A549 (cell line): ENCODE measurements at regions not wholly inside any gene's neighbourhood (a gene's known extent, or its start where the extent isn't known, plus 50 kb on each side); places are given as distances from the start of the nearest gene placed in this dataset.
A peak's percentile ranks its signal among the peaks of the same experiment; 100 is the strongest.

ENCODE experiments used
- ATAC-seq, 2 experiments: fragments of 200-7000 bp in 1 of 2; fragments of >200 bp in 1 of 2; cut with Nextera tagmentation in 1 of 2; cut with Tn5 transposase in 1 of 2; 3 replicates each; pipeline versions ENCODE4 v1.8.0 to v1.9.1; 2018 to 2020; ENCODE audit warnings: mild to moderate bottlenecking in 1 of 2, moderate library complexity in 1 of 2
- CTCF ChIA-PET: fragments of 300-600 bp; sonication (Branson Sonifier 250); formaldehyde crosslinking; extraction: SDS; loops from one replicate; lab custom pipeline; 2021; ENCODE audit warnings: antibody characterized with exemption, inconsistent platforms; lab: Yijun Ruan, JAX
- POLR2A ChIA-PET: fragments of 350-600 bp; formaldehyde crosslinking; extraction: SDS; loops from one replicate; lab custom pipeline; 2021; ENCODE audit warnings: antibody characterized with exemption, inconsistent platforms; lab: Yijun Ruan, JAX
- DNase-seq, 2 experiments: peaks; one replicate each; pipeline versions ENCODE4 v3.0.0 to v3.0.0-alpha.2; 2011 to 2016; ENCODE audit warnings: low read depth in 1 of 2, low spot score in 1 of 2
- FAIRE-seq: peaks from 2 replicates; lab custom pipeline; 2011; peaks lifted over from hg19 to GRCh38; lab: Jason Lieb, UNC
- H3K27ac ChIP-seq, 2 experiments: fragments of >200 bp; sonication (Bioruptor Twin); formaldehyde crosslinking; 3 replicates each; pipeline ENCODE4 v1.5.1; 2016 to 2017
- H3K4me1 ChIP-seq: fragments of >200 bp; sonication (Bioruptor Twin); formaldehyde crosslinking; 3 replicates; pipeline ENCODE4 v1.6.1; 2016
- H3K4me2 ChIP-seq: fragments of >200 bp; sonication (Bioruptor Twin); formaldehyde crosslinking; 3 replicates; pipeline ENCODE4 v1.6.1; 2016
- H3K4me3 ChIP-seq: fragments of >200 bp; sonication (Bioruptor Twin); formaldehyde crosslinking; 3 replicates; pipeline ENCODE4 v1.5.1; 2016
- H3K9me3 ChIP-seq: fragments of >200 bp; sonication (Bioruptor Twin); formaldehyde crosslinking; 3 replicates; pipeline ENCODE4 v1.6.1; 2016
- CEBPB ChIP-seq, 2 experiments: fragments of >200 bp in 1 of 2; sonication (Bioruptor Twin) in 1 of 2; formaldehyde crosslinking in 1 of 2; IDR thresholded peaks; 2 replicates each; pipeline ENCODE4 v1.6.1; 2012 to 2016
- CHD2 ChIP-seq: fragments of 150-350 bp; IDR thresholded peaks from 2 replicates; pipeline ENCODE4 v1.6.1; 2014; ENCODE audit warnings: low read length; ENCODE audit not compliant: partially characterized antibody
- KDM1A ChIP-seq: fragments of 200-600 bp; sonication (generic); IDR thresholded peaks from 2 replicates; pipeline ENCODE4 v1.6.1; 2016; ENCODE audit warnings: low read depth, mild to moderate bottlenecking
- KDM5A ChIP-seq: fragments of 200-600 bp; sonication (generic); IDR thresholded peaks from 2 replicates; pipeline ENCODE4 v1.6.1; 2016; ENCODE audit warnings: antibody characterized with exemption, mild to moderate bottlenecking
- RAD21 ChIP-seq, 2 experiments: fragments of >200 bp in 1 of 2; sonication (Bioruptor Twin) in 1 of 2; formaldehyde crosslinking in 1 of 2; IDR thresholded peaks in 1 of 2; conservative IDR thresholded peaks in 1 of 2; 2 replicates in 1 of 2; 3 replicates in 1 of 2; pipeline ENCODE4 v1.6.1; 2012 to 2018; ENCODE audit warnings: inconsistent platforms in 1 of 2
- SMC3 ChIP-seq: fragments of >200 bp; sonication (Bioruptor Twin); formaldehyde crosslinking; IDR thresholded peaks from 3 replicates; pipeline ENCODE4 v1.6.1; 2018; ENCODE audit warnings: inconsistent platforms
- WGBS: methylation state at CpG from one replicate; pipeline ENCODE4 v1.1.6; 2017; ENCODE audit errors: missing lambda C conversion rate; 5-methylcytosine and 5-hydroxymethylcytosine counted together
- TF ChIP-seq, protein P1 (sequence below): fragments of >200 bp; sonication (Bioruptor Twin); formaldehyde crosslinking; IDR thresholded peaks from 3 replicates; pipeline ENCODE4 v1.5.1; 2016
- TF ChIP-seq, protein P2 (sequence below): IDR thresholded peaks from 2 replicates; pipeline ENCODE4 v1.6.1; 2012; ENCODE audit warnings: low read depth, borderline replicate concordance
- TF ChIP-seq, protein P3 (sequence below): fragments of 250-450 bp; sonication (Bioruptor Pico); IDR thresholded peaks from 2 replicates; pipeline ENCODE4 v1.5.0; 2021; ENCODE audit warnings: mild to moderate bottlenecking, moderate library complexity, borderline replicate concordance

DNA sequence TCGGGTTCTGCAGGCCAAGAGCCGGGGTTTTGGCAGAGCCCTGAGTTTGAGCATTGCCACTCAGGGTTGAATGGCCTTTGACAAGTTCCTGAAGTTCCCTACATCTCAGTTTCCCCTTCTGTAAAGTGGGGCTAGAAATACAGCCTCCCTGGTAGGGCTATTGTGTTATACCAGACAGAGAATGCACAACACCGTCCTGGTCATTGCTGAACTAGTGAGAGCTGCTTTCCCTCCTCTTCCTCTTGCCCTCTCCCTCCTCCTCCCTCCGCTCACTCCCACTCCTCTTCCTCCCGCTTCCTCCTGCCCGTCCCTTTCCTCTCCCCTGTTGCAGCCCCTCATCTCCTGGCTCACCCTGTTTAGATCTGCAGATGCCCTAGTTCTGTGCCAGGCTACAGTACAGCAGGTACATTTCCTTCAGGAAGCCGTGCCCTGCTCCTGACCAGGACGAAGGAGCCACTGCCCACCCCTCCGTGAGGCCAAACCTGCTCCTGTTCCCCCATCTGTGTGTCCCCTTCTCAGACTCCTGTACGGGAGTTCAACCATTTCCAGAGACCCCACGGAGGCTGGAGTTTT lies 91.5 kb upstream of the SHANK2 start:
- Histone ChIP-seq H3K4me3 (no peak overlapping the region), H3K9me3 (no peaks in the 10 kb centered on the region), H3K27ac (peak overlapping the region; percentile 44 to 68; a peak in 3 of 6 replicates), H3K4me2 (peak overlapping the region; percentile 51; the same call in 2 of the 3 replicates), H3K4me1 (peaks cover 7% of the 10 kb centered on the region)
- FAIRE-seq = no peak
- CTCF ChIA-PET = interaction anchor here (0.7 to 6.2 kb wide), 12 partner anchors 10 to 257 kb away, joined by 3 to 42 read pairs (median 4); partner anchors contain the start of gene SHANK2
- no peak for DNase-seq
- WGBS = 51% methylated on average over 11 of the region's 11 CpGs
- TF ChIP-seq, protein P1, sequence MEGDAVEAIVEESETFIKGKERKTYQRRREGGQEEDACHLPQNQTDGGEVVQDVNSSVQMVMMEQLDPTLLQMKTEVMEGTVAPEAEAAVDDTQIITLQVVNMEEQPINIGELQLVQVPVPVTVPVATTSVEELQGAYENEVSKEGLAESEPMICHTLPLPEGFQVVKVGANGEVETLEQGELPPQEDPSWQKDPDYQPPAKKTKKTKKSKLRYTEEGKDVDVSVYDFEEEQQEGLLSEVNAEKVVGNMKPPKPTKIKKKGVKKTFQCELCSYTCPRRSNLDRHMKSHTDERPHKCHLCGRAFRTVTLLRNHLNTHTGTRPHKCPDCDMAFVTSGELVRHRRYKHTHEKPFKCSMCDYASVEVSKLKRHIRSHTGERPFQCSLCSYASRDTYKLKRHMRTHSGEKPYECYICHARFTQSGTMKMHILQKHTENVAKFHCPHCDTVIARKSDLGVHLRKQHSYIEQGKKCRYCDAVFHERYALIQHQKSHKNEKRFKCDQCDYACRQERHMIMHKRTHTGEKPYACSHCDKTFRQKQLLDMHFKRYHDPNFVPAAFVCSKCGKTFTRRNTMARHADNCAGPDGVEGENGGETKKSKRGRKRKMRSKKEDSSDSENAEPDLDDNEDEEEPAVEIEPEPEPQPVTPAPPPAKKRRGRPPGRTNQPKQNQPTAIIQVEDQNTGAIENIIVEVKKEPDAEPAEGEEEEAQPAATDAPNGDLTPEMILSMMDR = 0 out of 3 replicates have a peak, but pooled peaks have one; percentile 6
- TF ChIP-seq KDM1A (no peak), KDM5A (no peak)
- TF ChIP-seq, protein P2, sequence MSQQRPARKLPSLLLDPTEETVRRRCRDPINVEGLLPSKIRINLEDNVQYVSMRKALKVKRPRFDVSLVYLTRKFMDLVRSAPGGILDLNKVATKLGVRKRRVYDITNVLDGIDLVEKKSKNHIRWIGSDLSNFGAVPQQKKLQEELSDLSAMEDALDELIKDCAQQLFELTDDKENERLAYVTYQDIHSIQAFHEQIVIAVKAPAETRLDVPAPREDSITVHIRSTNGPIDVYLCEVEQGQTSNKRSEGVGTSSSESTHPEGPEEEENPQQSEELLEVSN = no peak
- TF ChIP-seq, all 56 proteins: peak for 1
- ATAC-seq = peak; percentile 39 to 45; a peak in 3 of 6 replicates
- POLR2A ChIA-PET = no interaction called here

DNA sequence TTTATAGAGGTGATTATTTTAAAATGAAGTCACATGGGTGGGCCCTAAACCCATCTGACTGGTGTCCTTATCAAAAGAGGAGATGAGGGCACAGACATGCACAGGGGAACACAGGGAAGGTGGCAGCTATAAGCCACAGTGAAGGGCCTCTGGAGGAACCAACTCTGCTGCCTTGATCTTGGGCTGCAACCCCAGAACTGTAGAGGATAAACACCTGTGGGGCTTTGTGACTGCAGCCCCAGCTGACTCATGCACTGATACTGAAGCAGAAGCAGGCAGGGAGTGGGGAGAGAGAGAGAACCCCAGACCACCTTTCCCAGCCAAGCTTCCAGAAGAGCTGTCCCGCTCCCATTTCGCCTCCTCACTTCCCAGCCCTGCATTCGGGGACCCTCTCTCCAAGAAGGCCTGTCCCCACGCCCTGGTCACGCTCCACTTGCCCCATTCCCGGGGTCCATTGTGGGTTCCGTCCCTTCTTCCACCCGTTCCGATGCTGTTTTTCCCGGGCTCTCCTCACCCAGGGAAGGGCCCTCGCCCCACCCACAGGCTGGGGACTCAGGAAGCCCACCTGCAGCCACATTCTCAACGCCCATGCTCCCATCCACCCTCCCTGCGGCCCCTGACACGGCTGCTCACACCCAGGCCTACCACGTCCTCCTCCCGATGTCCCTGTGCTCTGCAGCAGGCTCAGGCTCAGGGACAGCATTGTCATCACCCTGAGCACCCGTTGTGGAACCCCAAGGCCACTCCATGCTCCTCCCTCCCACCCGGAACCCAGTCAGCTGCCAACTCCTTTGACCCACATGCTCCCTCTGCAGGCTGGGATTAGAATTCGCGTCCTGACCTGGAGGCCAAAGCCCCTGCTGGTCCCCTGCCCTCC lies 90.8 kb upstream of the SHANK2 start:
- POLR2A ChIA-PET = no interaction called here
- peak overlapping the region; percentile 44 to 68 for H3K27ac ChIP-seq
- TF ChIP-seq RAD21 (conservative IDR thresholded peaks at IDR 0.05 in 1 of 2, IDR thresholded peaks at IDR 0.05 in 1 of 2) (peak; percentile 79 to 82), CHD2 (no peak), SMC3 (peak; percentile 82)
- TF ChIP-seq, protein P1 = peak; percentile 69
- no peak overlapping the region for H3K4me3 ChIP-seq
- no peaks in the 10 kb centered on the region for H3K9me3 ChIP-seq
- 66% methylated on average over 18 of the region's 20 CpGs for WGBS
- CTCF ChIA-PET = interaction anchor here (0.7 to 6.2 kb wide), 15 partner anchors 10 to 256 kb away, joined by 3 to 42 read pairs (median 4); partner anchors contain the start of gene SHANK2
- ATAC-seq (peak; percentile 83 to 93), FAIRE-seq (no peak), DNase-seq (peak; percentile 60 to 82)
- peaks cover 7% of the 10 kb centered on the region for H3K4me1 ChIP-seq
- H3K4me2 ChIP-seq = peak overlapping the region; percentile 51

DNA sequence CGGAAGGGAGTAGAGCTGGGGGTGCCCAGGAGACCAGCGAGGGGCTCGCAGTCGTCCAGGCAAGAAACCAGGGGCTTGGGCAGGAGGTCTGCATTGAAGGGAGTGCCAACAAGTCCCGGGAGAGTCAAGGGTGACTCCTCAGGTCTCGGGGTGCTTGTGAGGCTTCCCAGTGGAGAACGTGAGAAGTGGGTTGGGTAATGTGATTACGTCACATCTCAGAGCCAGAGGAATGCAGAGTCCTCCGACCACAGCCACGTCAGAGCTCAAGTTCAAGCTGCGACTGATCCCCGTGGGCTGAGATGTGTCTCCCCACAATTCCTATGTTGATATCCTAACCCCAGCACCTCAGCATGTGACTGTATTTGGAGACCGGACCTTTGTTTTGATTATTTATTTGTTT lies 89.7 kb upstream of the SHANK2 start:
- 74% methylated on average over 13 of the region's 13 CpGs for WGBS
- POLR2A ChIA-PET = no interaction called here
- Histone ChIP-seq H3K4me3 (no peak overlapping the region), H3K27ac (no peak overlapping the region), H3K4me2 (no peak overlapping the region)
- FAIRE-seq (no peak), ATAC-seq (no peak), DNase-seq (no peak)
- CTCF ChIA-PET = interaction anchor here (0.9 to 6.2 kb wide), 6 partner anchors 9 to 255 kb away, joined by 3 to 42 read pairs (median 4); partner anchors contain the start of gene SHANK2
- TF ChIP-seq CEBPB (IDR thresholded peaks at IDR 0.05) = 0 out of 4 replicates have a peak, but pooled peaks of 1 of the 2 experiments have one; percentile 20
- TF ChIP-seq, protein P3, sequence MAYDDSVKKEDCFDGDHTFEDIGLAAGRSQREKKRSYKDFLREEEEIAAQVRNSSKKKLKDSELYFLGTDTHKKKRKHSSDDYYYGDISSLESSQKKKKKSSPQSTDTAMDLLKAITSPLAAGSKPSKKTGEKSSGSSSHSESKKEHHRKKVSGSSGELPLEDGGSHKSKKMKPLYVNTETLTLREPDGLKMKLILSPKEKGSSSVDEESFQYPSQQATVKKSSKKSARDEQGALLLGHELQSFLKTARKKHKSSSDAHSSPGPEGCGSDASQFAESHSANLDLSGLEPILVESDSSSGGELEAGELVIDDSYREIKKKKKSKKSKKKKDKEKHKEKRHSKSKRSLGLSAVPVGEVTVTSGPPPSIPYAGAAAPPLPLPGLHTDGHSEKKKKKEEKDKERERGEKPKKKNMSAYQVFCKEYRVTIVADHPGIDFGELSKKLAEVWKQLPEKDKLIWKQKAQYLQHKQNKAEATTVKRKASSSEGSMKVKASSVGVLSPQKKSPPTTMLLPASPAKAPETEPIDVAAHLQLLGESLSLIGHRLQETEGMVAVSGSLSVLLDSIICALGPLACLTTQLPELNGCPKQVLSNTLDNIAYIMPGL (CRISPR knock-in tag) = no peak
- TF ChIP-seq, all 56 proteins: peak for 1
- Histone ChIP-seq H3K4me1 (peaks cover 7% of the 10 kb centered on the region), H3K9me3 (no peaks in the 10 kb centered on the region)
